Bronchial epithelial cell (primary cell): ENCODE measurements at regions not wholly inside any gene's neighbourhood (a gene's known extent, or its start where the extent isn't known, plus 50 kb on each side); places are given as distances from the start of the nearest gene placed in this dataset.

Source experiments
- DNase-seq: peaks from one replicate; pipeline ENCODE4 v3.0.0-alpha.2; 2010; ENCODE audit warnings: low read depth
- FAIRE-seq: peaks from 2 replicates; lab custom pipeline; 2011; peaks lifted over from hg19 to GRCh38; lab: Jason Lieb, UNC
- H3K27me3 ChIP-seq: 2 replicates; pipeline ENCODE4 v1.5.1; 2011; ENCODE audit warnings: low read length; ENCODE audit not compliant: control insufficient read depth, insufficient read depth
- H3K36me3 ChIP-seq: 2 replicates; pipeline ENCODE4 v1.5.1; 2011; ENCODE audit warnings: low read length; ENCODE audit not compliant: control insufficient read depth, insufficient read depth
- H3K4me3 ChIP-seq: 2 replicates; pipeline ENCODE4 v1.5.1; 2011; ENCODE audit warnings: mild to moderate bottlenecking, low read depth, low read length, control low read depth
- TF ChIP-seq, protein P1 (sequence below): IDR thresholded peaks from 2 replicates; pipeline ENCODE4 v1.5.1; 2011; ENCODE audit warnings: mild to moderate bottlenecking, moderate library complexity, low read length, control low read depth, inconsistent platforms; ENCODE audit not compliant: insufficient read depth, severe bottlenecking

DNA sequence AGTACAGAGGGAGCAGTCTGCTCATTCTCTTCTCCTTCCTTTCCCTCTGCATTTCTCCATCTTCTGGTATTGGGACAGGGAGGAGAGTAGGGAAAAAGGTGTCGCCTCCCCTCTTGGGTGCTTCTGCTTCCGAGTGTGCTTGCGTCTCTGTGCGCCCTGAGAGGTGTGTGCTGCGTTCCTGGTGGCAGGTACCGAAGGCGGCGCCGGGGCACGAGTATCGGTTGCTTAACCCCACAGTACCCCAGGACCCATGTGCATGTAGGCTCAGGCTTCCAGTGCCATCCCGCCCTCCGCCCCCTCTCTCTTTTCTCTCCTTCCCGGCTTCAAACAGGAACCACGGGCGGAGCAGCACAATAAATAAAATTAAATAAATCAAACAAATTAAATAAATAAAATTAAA is 169.3 kb upstream of the GLI3 start:
- H3K4me3 ChIP-seq, result no peak overlapping the region
- FAIRE-seq, result no peak
- TF ChIP-seq, protein P1, sequence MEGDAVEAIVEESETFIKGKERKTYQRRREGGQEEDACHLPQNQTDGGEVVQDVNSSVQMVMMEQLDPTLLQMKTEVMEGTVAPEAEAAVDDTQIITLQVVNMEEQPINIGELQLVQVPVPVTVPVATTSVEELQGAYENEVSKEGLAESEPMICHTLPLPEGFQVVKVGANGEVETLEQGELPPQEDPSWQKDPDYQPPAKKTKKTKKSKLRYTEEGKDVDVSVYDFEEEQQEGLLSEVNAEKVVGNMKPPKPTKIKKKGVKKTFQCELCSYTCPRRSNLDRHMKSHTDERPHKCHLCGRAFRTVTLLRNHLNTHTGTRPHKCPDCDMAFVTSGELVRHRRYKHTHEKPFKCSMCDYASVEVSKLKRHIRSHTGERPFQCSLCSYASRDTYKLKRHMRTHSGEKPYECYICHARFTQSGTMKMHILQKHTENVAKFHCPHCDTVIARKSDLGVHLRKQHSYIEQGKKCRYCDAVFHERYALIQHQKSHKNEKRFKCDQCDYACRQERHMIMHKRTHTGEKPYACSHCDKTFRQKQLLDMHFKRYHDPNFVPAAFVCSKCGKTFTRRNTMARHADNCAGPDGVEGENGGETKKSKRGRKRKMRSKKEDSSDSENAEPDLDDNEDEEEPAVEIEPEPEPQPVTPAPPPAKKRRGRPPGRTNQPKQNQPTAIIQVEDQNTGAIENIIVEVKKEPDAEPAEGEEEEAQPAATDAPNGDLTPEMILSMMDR, result no peak
- no peaks in the 10 kb centered on the region for H3K36me3 ChIP-seq
- H3K27me3 ChIP-seq, result no peaks in the 10 kb centered on the region
- DNase-seq, result no peak

GRCh38 chr7:42405782-42406181 is 168.8 kb upstream of the GLI3 start:
- Histone ChIP-seq H3K36me3 (no peaks in the 10 kb centered on the region), H3K27me3 (no peaks in the 10 kb centered on the region), H3K4me3 (no peak overlapping the region)
- TF ChIP-seq, protein P1, result no peak
- DNase-seq, result no peak
- no peak for FAIRE-seq

DNA sequence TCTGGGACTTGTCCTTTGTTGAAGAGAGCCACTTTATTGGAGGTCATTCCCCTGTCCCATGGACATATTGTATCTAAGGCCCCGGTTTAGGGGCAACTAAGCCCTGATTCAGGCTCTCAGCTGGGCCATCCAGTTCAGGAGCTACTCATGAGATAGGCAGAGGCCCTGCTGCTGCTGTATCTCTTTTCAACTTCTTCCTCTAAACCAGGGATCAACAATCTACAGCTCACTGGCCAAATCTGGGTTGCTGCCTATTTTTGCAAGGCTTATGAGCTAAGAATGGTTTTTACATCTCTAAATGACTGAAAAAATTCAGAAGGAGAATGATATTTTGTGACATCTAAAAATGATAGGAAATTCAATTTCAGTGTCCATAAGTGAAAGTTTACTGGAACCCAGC is 166.8 kb upstream of the GLI3 start:
- TF ChIP-seq, protein P1, result no peak
- Histone ChIP-seq H3K27me3 (no peaks in the 10 kb centered on the region), H3K4me3 (no peak overlapping the region), H3K36me3 (no peaks in the 10 kb centered on the region)
- FAIRE-seq (no peak), DNase-seq (no peak)

DNA sequence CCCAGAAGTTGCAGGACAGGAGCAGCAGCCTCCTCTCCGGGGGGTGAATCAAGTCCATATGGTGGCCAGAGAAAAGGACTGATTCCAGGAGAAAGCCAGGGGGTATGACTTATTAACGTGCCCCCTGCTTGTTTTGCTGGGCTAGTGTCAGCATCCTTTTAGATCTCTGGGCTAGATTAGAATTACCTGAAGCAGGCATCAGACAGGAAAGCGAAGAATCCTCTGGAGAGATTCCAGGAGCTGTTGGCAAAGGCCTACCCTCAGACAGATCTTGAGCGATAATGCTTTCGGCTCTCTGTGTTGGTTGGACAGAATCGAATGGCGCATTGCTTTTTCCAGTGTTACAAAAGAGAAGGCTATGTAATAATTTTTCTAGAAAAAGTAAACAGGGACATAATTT is 164.0 kb upstream of the GLI3 start:
- Histone ChIP-seq H3K36me3 (no peaks in the 10 kb centered on the region), H3K27me3 (peaks cover 3% of the 10 kb centered on the region), H3K4me3 (no peak overlapping the region)
- FAIRE-seq, result no peak
- TF ChIP-seq, protein P1, result no peak
- no peak for DNase-seq

GRCh38 chr7:42400211-42400772 is 163.3 kb upstream of the GLI3 start:
- peaks cover 3% of the 10 kb centered on the region for H3K27me3 ChIP-seq
- no peak overlapping the region for H3K4me3 ChIP-seq
- FAIRE-seq (no peak), DNase-seq (no peak)
- TF ChIP-seq, protein P1, result no peak
- H3K36me3 ChIP-seq, result no peaks in the 10 kb centered on the region

GRCh38 chr7:42395607-42396006 is 158.6 kb upstream of the GLI3 start:
- Histone ChIP-seq H3K27me3 (peaks cover 3% of the 10 kb centered on the region), H3K36me3 (no peaks in the 10 kb centered on the region), H3K4me3 (no peak overlapping the region)
- TF ChIP-seq, protein P1, result no peak
- DNase-seq, result no peak
- FAIRE-seq, result no peak
